Caki2 (cell line): ENCODE measurements at regions not wholly inside any gene's neighbourhood (a gene's known extent, or its start where the extent isn't known, plus 50 kb on each side); places are given as distances from the start of the nearest gene placed in this dataset.
"Not testable (repeated sequence)": the region's sequence is repeated elsewhere in the genome, so short reads cannot be mapped to it uniquely, and the experiment has no call there.

ENCODE experiments used
- DNase-seq: peaks from one replicate; pipeline ENCODE4 v3.0.0-alpha.2; 2015; ENCODE audit warnings: low read depth
- in situ Hi-C: cut with HindIII; loops from 2 replicates; pipeline ENCODE4 v1.10.0; 2016; ENCODE audit warnings: low sequenced_read_pairs, low pct_unique_long_range_greater_than_20kb, mixed read lengths

DNA sequence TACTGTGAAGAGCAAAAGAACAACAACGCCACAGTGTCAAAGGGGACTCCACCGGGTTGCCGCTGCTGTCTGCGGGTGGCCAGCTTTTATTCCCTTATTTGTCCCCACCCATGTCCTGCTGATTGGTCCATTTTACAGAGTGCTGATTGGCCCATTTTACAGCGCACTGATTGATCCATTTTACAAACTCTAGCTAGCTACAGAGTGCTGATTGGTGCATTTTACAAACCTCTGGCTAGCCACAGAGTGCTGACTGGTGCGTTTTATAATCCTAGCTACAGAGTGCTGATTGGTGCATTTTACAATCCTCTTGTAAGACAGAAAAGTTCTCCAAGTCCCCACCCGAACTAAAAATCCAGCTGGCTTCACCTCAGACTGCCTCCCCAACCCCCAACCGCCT, 251.0 kb upstream of the ATP10A start:
- DNase-seq, in situ Hi-C loops: not testable (repeated sequence)

DNA sequence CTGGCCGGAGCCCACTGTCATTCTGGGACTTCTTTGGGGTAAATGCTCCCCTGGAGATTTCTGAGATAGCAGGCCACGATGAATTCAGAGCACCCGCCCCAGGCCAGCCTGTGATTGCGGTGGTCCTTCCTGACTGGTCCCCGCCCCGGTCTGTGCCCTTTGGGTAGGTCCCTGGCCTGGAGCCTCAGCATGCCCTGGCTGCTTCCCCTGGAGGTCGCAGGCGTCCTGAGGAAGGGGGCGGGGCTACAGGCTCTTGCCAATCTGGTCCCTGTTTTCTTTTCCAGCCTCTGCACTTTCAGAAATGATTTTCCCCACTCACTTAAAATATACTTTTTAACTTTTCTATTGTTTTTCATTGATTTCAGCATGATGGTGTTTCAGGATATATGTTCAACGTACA, 250.2 kb upstream of the ATP10A start:
- in situ Hi-C loops, result no loop called here

GRCh38 chr15:26109203-26109602, 246.1 kb upstream of the ATP10A start:
- no peak for DNase-seq
- in situ Hi-C loops, result no loop called here

More for the DNA sequence above, 250.2 kb upstream of the ATP10A start:
- DNase-seq, result no peak

DNA sequence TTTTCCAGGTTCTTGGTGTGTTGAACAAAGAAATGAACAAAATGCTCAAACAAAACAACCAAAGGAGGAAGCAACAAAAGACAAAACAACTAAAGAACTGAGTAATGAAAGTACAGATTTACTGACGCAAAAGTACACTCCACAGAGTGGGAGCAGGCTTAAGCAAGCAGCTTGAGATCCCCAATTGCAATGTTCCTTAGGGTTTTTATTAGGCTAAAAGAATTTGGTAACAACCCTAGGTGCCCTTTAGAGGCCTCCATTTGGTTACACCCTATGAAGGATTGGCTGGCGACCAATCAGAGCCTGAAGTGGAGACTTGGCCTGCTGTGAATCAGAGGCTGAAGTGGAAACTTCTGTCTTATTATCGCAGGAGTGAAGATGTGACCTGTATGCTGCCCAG, 243.4 kb upstream of the ATP10A start:
- in situ Hi-C loops, result no loop called here
- no peak for DNase-seq

DNA sequence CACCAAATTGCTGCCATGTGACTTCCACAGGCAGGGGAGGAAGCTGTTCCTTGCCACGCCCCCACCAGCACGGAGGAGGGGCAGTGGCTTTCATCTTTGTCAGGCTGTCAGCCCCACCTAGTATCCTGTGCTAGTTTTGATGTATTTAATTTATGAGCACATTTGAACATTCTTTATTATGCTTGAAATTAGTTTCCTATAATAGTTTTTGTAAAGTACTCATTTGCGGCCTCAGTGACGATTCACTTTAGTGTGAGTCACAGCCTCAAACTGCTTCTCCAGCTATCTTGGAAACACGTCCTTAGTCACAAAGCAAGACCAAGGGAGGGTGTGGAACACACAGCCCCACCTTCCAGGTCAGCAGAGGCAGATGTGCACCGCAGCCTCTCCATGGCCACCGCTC, 239.9 kb upstream of the ATP10A start:
- peak; percentile 37 for DNase-seq
- in situ Hi-C loops, result no loop called here

GRCh38 chr15:26102365-26102764, 239.2 kb upstream of the ATP10A start:
- no peak for DNase-seq
- in situ Hi-C loops, result no loop called here

DNA sequence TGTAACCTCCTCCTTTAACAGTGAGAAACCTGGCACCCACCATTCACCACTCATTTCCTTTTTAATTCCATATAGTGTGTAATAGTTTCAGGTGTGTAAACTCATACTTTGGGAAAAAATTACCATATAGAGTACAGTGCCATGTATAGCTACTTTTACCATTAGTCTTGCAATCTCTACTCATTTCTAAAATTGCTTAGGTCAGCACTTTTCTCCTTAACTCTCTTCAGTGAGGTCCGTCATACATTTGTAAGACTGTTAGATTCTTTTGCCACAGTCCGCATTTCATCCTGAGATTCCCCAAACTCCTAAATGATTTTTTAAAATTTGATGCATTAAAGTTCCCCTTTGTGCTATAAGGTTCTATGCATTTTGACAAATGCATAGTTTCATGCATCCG, 238.3 kb upstream of the ATP10A start:
- in situ Hi-C loops, result no loop called here
- no peak for DNase-seq

- in situ Hi-C loops, result no loop called here
- no peak for DNase-seq
These were observed 235.7 kb upstream of the ATP10A start for GRCh38 chr15:26098801-26099200.

DNA sequence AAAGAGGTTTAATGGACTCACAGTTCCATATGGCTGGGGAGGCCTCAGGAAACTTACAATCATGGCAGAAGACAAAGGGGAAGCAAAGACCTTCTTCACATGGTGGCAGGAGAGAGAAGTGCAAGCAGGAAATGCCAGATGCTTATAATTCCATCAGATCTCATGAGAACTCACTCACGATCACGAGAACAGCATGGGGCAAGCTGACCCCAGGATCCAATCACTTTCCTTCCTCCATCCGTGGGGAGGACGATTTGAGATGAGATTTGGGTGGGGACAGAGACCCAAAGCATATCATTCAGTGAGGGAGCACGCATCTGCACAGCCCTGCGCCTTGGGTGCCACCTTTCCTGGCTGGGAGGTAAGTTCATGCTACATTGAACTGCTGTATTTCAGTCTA, 234.1 kb upstream of the ATP10A start:
- in situ Hi-C loops, result no loop called here
- DNase-seq, result no peak

GRCh38 chr15:26096581-26096980, 233.5 kb upstream of the ATP10A start:
- no peak for DNase-seq
- in situ Hi-C loops, result no loop called here

GRCh38 chr15:26095710-26096330, 232.7 kb upstream of the ATP10A start:
- in situ Hi-C loops, result no loop called here
- no peak for DNase-seq

DNA sequence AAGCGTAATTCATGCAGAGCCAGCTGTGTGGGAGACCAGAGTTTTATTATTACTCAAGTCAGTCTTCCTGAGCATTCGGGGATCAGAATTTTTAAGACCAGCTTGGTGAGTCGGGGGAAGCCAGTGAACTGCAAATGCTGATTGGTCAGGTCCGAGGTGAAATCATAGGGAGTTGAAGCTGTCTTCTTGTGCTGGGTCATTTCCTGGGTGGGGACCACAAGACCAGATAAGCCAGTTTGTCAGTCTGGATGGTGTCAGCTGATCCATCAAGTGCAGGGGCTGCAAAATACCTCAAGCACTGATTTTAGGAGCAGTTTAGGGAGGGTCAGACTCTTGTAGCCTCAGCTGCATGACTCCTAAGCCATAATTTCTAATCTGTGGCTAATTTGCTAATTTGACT, 228.1 kb upstream of the ATP10A start:
- in situ Hi-C loops, result no loop called here
- DNase-seq, result no peak

DNA sequence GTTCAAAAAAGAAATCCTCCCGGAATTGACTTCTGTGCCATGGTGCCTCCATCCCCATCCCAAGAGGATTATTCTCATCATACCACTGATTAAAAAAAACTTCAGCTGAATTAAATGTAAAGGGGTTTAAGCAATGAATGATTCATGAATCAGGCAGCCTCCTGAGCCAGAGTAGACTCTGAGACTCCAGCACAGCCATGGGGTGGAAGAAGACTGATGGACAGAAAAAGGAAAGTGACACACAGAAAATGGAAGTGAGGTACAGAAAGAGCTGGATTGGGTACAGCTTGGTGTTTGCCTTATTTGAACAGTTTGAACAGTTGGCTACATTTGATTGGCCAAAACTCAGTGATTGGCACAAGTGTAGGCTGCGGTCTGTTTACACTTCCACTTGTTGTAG, 224.8 kb upstream of the ATP10A start:
- DNase-seq, result no peak
- in situ Hi-C loops, result no loop called here

DNA sequence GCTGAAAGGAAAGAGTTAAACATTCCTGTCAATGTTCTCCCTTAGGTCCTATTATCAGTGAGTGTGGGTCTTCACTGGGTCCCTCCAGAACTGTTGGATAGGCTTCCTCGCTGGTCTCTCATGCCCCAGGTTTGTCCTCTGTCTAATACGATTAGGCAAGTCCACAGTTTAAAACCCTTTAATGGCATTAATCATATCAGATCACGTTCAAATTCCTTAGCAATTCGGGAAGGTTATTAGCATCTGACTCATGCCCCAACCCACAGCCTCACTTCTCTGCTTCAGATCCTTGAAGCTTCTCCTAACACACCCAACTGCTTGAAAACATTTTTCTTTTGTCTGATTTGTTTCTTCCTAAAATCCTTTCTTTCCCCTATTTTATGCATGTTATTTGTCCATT, 224.3 kb upstream of the ATP10A start:
- in situ Hi-C loops, result no loop called here
- DNase-seq, result no peak

- in situ Hi-C loops, result no loop called here
- DNase-seq, result no peak
These were observed 221.6 kb upstream of the ATP10A start for GRCh38 chr15:26084771-26085170.

GRCh38 chr15:26083896-26084295, 220.8 kb upstream of the ATP10A start:
- in situ Hi-C loops, result no loop called here
- DNase-seq, result no peak

- in situ Hi-C loops, result no loop called here
- no peak for DNase-seq
These were observed 220.3 kb upstream of the ATP10A start for GRCh38 chr15:26083457-26083856.

DNA sequence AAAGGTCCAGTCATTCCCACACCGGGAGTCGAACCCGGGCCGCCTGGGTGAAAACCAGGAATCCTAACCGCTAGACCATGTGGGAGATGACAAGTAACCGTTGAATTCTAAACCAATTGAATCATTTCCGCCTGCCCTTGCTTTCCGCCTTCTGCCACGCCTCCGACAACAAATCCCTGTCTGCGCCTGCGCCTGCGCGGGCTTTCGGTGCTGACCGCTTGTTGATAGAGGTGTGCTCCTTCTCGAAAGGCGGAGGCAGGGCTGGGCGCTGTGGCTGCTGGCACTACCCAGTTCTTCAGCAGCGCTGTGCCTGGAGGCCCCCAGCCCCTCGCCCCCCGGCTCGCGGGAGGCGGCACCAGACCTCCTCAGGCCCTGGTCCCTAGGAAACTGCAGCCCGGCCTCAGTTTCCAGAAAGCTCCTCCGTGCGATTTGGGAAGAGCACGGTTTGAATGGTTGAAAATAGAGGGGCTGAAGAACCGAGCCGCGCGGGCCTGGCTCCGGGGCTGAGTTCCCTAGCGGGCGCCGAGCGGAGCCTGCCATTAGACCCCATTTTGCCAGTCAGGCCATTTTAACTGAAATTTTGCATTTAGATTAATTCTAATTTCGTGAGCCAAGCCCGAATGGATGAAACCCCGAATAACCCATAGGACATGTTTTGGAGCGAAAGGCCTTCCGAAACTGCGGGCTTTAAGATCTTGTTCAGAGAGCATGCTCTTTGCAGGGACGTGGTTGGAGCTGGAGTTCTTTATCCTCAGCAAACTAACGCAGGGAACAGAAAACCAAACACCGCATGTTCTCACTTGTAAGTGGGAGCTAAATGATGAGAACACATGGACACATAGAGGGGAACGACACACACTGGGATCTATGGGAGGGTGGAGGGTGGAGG, 219.3 kb upstream of the ATP10A start:
- in situ Hi-C loops, result no loop called here
- peak; percentile 96 for DNase-seq

DNA sequence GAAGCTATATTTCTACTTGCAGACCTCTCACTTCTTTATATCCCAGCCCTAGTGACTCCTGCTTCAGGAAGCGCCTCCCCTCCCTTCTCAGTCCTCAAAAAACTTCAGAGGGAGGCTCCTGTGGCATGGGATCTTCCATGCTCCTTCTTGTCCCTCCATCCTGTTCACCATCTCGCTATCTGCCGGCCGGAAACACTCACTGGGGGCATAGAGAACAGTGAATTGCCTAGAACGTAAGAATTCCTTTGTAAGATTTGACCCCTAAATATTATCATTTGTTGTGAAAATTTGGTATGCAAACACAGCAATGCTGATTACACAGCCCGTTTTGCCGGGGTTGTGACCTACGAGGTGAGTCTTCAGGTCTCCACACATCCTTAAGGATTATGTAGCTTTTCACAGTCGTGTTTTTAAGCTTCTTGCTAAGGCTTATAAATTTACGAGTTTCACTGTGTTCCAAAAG, 218.7 kb upstream of the ATP10A start:
- in situ Hi-C loops, result no loop called here
- DNase-seq, result no peak

DNA sequence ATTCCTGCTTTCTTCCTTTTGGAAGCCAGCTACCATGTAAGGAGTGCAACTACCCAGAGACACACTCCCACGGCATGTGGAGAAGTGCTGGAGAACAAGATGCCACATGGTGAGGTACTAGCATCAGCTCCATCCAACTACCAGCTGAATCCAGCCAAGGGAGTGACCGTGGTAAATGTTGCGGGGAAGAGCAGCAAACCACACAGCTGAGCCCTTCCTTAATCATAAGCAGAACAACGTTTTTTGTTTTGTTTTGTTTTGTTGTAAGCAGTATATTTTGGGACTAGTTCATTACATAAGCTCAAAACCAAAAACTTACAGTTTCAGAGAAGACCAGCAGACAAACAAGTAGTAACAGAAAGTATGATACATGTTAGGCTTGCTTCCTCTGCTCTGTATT, 212.6 kb upstream of the ATP10A start:
- in situ Hi-C loops, result no loop called here
- DNase-seq, result no peak
